ENCODE measurements at regions not wholly inside any gene's neighbourhood (a gene's known extent, or its start where the extent isn't known, plus 50 kb on each side); places are given as distances from the start of the nearest gene placed in this dataset.
A peak's percentile ranks its signal among the peaks of the same experiment; 100 is the strongest.

GRCh38 chr4:53929311-53929710 is 135.1 kb downstream of the CHIC2 start:
- Mint-ChIP-seq H3K4me1 (no peaks in the 10 kb centered on the region), H3K4me3 (no peak overlapping the region), H3K27me3 (peaks cover 15% of the 10 kb centered on the region), H3K36me3 (no peaks in the 10 kb centered on the region), H3K9me3 (no peaks in the 10 kb centered on the region), H3K27ac (no peak overlapping the region)
- ATAC-seq, result no peak

GRCh38 chr4:53928825-53929224 is 135.6 kb downstream of the CHIC2 start:
- Mint-ChIP-seq H3K36me3 (no peaks in the 10 kb centered on the region), H3K4me1 (no peaks in the 10 kb centered on the region), H3K27me3 (peaks cover 15% of the 10 kb centered on the region), H3K4me3 (no peak overlapping the region), H3K27ac (no peak overlapping the region), H3K9me3 (no peaks in the 10 kb centered on the region)
- ATAC-seq, result no peak

- ATAC-seq, result no peak
- Mint-ChIP-seq H3K27me3 (no peaks in the 10 kb centered on the region), H3K9me3 (no peaks in the 10 kb centered on the region), H3K27ac (no peak overlapping the region), H3K4me3 (no peak overlapping the region), H3K4me1 (no peaks in the 10 kb centered on the region), H3K36me3 (no peaks in the 10 kb centered on the region)
Observed at GRCh38 chr4:53925050-53925605, 139.3 kb downstream of the CHIC2 start.

GRCh38 chr4:53924333-53925049 is 139.9 kb downstream of the CHIC2 start:
- Mint-ChIP-seq H3K9me3 (no peaks in the 10 kb centered on the region), H3K4me1 (no peaks in the 10 kb centered on the region), H3K36me3 (no peaks in the 10 kb centered on the region), H3K27me3 (peaks cover 2% of the 10 kb centered on the region), H3K27ac (no peak overlapping the region), H3K4me3 (no peak overlapping the region)
- ATAC-seq, result peak; percentile 38

- Mint-ChIP-seq H3K4me1 (no peaks in the 10 kb centered on the region), H3K27ac (no peak overlapping the region), H3K9me3 (no peaks in the 10 kb centered on the region), H3K4me3 (no peak overlapping the region), H3K36me3 (no peaks in the 10 kb centered on the region), H3K27me3 (peaks cover 8% of the 10 kb centered on the region)
- ATAC-seq, result no peak
Observed at GRCh38 chr4:53923921-53924320, 140.5 kb downstream of the CHIC2 start.

GRCh38 chr4:53921856-53922255 is 142.5 kb downstream of the CHIC2 start:
- ATAC-seq, result no peak
- Mint-ChIP-seq H3K27ac (no peak overlapping the region), H3K27me3 (peaks cover 12% of the 10 kb centered on the region), H3K9me3 (no peaks in the 10 kb centered on the region), H3K4me3 (no peak overlapping the region), H3K36me3 (no peaks in the 10 kb centered on the region), H3K4me1 (no peaks in the 10 kb centered on the region)

- Mint-ChIP-seq H3K27me3 (peaks cover 12% of the 10 kb centered on the region), H3K4me1 (no peaks in the 10 kb centered on the region), H3K4me3 (no peak overlapping the region), H3K9me3 (no peaks in the 10 kb centered on the region), H3K27ac (no peak overlapping the region), H3K36me3 (no peaks in the 10 kb centered on the region)
- no peak for ATAC-seq
Observed at GRCh38 chr4:53920883-53921282, 143.5 kb downstream of the CHIC2 start.

GRCh38 chr4:53920116-53920515 is 144.3 kb downstream of the CHIC2 start:
- no peak overlapping the region for H3K4me3 Mint-ChIP-seq
- no peaks in the 10 kb centered on the region for H3K9me3 Mint-ChIP-seq
- no peaks in the 10 kb centered on the region for H3K36me3 Mint-ChIP-seq
- no peak for ATAC-seq
- H3K4me1 Mint-ChIP-seq, result no peaks in the 10 kb centered on the region
- H3K27ac Mint-ChIP-seq, result no peak overlapping the region
- peaks cover 12% of the 10 kb centered on the region for H3K27me3 Mint-ChIP-seq

GRCh38 chr4:53919535-53919934 is 144.9 kb downstream of the CHIC2 start:
- H3K9me3 Mint-ChIP-seq, result no peaks in the 10 kb centered on the region
- H3K36me3 Mint-ChIP-seq, result no peaks in the 10 kb centered on the region
- no peaks in the 10 kb centered on the region for H3K4me1 Mint-ChIP-seq
- no peak overlapping the region for H3K4me3 Mint-ChIP-seq
- H3K27me3 Mint-ChIP-seq, result peaks cover 12% of the 10 kb centered on the region
- H3K27ac Mint-ChIP-seq, result no peak overlapping the region
- ATAC-seq, result no peak

GRCh38 chr4:53917729-53918128 is 146.7 kb downstream of the CHIC2 start:
- Mint-ChIP-seq H3K27me3 (peaks cover 12% of the 10 kb centered on the region), H3K27ac (no peak overlapping the region), H3K9me3 (no peaks in the 10 kb centered on the region), H3K4me3 (no peak overlapping the region), H3K36me3 (no peaks in the 10 kb centered on the region), H3K4me1 (no peaks in the 10 kb centered on the region)
- ATAC-seq, result no peak

- H3K4me3 Mint-ChIP-seq, result no peak overlapping the region
- H3K9me3 Mint-ChIP-seq, result no peaks in the 10 kb centered on the region
- peaks cover 12% of the 10 kb centered on the region for H3K27me3 Mint-ChIP-seq
- no peaks in the 10 kb centered on the region for H3K36me3 Mint-ChIP-seq
- no peak overlapping the region for H3K27ac Mint-ChIP-seq
- H3K4me1 Mint-ChIP-seq, result no peaks in the 10 kb centered on the region
- no peak for ATAC-seq
Observed at GRCh38 chr4:53916431-53916889, 147.9 kb downstream of the CHIC2 start.

- Mint-ChIP-seq H3K9me3 (no peaks in the 10 kb centered on the region), H3K4me3 (no peak overlapping the region), H3K4me1 (no peaks in the 10 kb centered on the region), H3K36me3 (no peaks in the 10 kb centered on the region), H3K27me3 (peaks cover 22% of the 10 kb centered on the region), H3K27ac (no peak overlapping the region)
- no peak for ATAC-seq
Observed at GRCh38 chr4:53914313-53915016, 149.9 kb downstream of the CHIC2 start.

GRCh38 chr4:53913771-53914170 is 150.6 kb downstream of the CHIC2 start:
- peaks cover 17% of the 10 kb centered on the region for H3K27me3 Mint-ChIP-seq
- H3K36me3 Mint-ChIP-seq, result no peaks in the 10 kb centered on the region
- no peaks in the 10 kb centered on the region for H3K9me3 Mint-ChIP-seq
- no peaks in the 10 kb centered on the region for H3K4me1 Mint-ChIP-seq
- H3K27ac Mint-ChIP-seq, result no peak overlapping the region
- H3K4me3 Mint-ChIP-seq, result no peak overlapping the region
- ATAC-seq, result no peak

- peaks cover 23% of the 10 kb centered on the region for H3K27me3 Mint-ChIP-seq
- no peak for ATAC-seq
- H3K4me3 Mint-ChIP-seq, result no peak overlapping the region
Observed at GRCh38 chr4:53912766-53913497, 151.5 kb downstream of the CHIC2 start.

GRCh38 chr4:53908661-53909078 is 155.7 kb downstream of the CHIC2 start:
- peaks cover 5% of the 10 kb centered on the region for H3K4me1 Mint-ChIP-seq
- H3K9me3 Mint-ChIP-seq, result no peaks in the 10 kb centered on the region
- no peak overlapping the region for H3K27ac Mint-ChIP-seq
- no peaks in the 10 kb centered on the region for H3K36me3 Mint-ChIP-seq
- ATAC-seq, result no peak
- H3K27me3 Mint-ChIP-seq, result peaks cover 48% of the 10 kb centered on the region
- H3K4me3 Mint-ChIP-seq, result no peak overlapping the region

More at GRCh38 chr4:53912766-53913497, 151.5 kb downstream of the CHIC2 start:
- Mint-ChIP-seq H3K36me3 (no peaks in the 10 kb centered on the region), H3K4me1 (peaks cover 5% of the 10 kb centered on the region), H3K9me3 (no peaks in the 10 kb centered on the region), H3K27ac (no peak overlapping the region)
